Uterus (tissue), 3 donors: ENCODE measurements at regions not wholly inside any gene's neighbourhood (a gene's known extent, or its start where the extent isn't known, plus 50 kb on each side); places are given as distances from the start of the nearest gene placed in this dataset.
A peak's percentile ranks its signal among the peaks of the same experiment; 100 is the strongest.

Experiments
- DNase-seq, 2 donors: peaks; one replicate each; pipeline ENCODE4 v3.0.0-alpha.2; 2019 to 2020
- H3K27ac ChIP-seq, 2 donors: fragments of 200-600 bp; sonication (generic); 1 replicate in 1 of 2; 2 replicates in 1 of 2; pipeline ENCODE4 v1.5.1; 2016 to 2018
- H3K27me3 ChIP-seq, 2 donors: fragments of 200-600 bp; sonication (generic); one replicate each; pipeline ENCODE4 v1.5.1; 2018 to 2019; ENCODE audit warnings: control low read depth in 1 of 2
- H3K36me3 ChIP-seq, 2 donors: fragments of 200-600 bp; sonication (generic); one replicate each; pipeline ENCODE4 v1.5.1; 2019; ENCODE audit warnings: control low read depth in 1 of 2
- H3K4me1 ChIP-seq, 2 donors: fragments of 200-600 bp; sonication (generic); one replicate each; pipeline ENCODE4 v1.5.1; 2018 to 2019; ENCODE audit warnings: control low read depth in 1 of 2
- H3K4me3 ChIP-seq, 2 donors: fragments of 200-600 bp; sonication (generic); 1 replicate in 1 of 2; 2 replicates in 1 of 2; pipeline ENCODE4 v1.5.1; 2018 to 2019; ENCODE audit warnings: mild to moderate bottlenecking in 1 of 2
- H3K9me3 ChIP-seq, 2 donors: fragments of 200-600 bp; sonication (generic); one replicate each; pipeline ENCODE4 v1.5.1; 2019; ENCODE audit warnings: control low read depth in 1 of 2
- POLR2A ChIP-seq, 2 donors: fragments of 450-650 bp; IDR thresholded peaks; one replicate each; pipeline ENCODE4 v1.6.1; 2016; ENCODE audit warnings: antibody characterized with exemption in 2 of 2, mild to moderate bottlenecking in 1 of 2, moderate library complexity in 1 of 2
- intact Hi-C: fragments of 100-400 bp; cut with DNase I; formaldehyde crosslinking; loops from one replicate; pipeline ENCODE4 v1.15.1; 2023; ENCODE audit warnings: low total_unique reads
- TF ChIP-seq, protein P1 (sequence below), 4 experiments: fragments of 200-600 bp in 2 of 4; fragments of 450-650 bp in 2 of 4; sonication (generic) in 2 of 4; IDR thresholded peaks; one replicate each; pipeline ENCODE4 v1.5.1; 2016 to 2019; ENCODE audit warnings: antibody characterized with exemption in 4 of 4, mild to moderate bottlenecking in 2 of 4, moderate library complexity in 1 of 4
- donor health status: DM: yes; HTN: yes; CAD: no.

GRCh38 chr6:11367638-11368199 is 135.3 kb upstream of the NEDD9 start:
- TF ChIP-seq POLR2A (IDR thresholded peaks at IDR 0.05) = no peak
- TF ChIP-seq, protein P1, sequence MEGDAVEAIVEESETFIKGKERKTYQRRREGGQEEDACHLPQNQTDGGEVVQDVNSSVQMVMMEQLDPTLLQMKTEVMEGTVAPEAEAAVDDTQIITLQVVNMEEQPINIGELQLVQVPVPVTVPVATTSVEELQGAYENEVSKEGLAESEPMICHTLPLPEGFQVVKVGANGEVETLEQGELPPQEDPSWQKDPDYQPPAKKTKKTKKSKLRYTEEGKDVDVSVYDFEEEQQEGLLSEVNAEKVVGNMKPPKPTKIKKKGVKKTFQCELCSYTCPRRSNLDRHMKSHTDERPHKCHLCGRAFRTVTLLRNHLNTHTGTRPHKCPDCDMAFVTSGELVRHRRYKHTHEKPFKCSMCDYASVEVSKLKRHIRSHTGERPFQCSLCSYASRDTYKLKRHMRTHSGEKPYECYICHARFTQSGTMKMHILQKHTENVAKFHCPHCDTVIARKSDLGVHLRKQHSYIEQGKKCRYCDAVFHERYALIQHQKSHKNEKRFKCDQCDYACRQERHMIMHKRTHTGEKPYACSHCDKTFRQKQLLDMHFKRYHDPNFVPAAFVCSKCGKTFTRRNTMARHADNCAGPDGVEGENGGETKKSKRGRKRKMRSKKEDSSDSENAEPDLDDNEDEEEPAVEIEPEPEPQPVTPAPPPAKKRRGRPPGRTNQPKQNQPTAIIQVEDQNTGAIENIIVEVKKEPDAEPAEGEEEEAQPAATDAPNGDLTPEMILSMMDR (IDR thresholded peaks at IDR 0.05) = no peak
- no peaks in the 10 kb centered on the region for H3K9me3 ChIP-seq
- H3K27me3 ChIP-seq = no peaks in the 10 kb centered on the region
- DNase-seq = no peak
- intact Hi-C loops = no loop called here
- H3K36me3 ChIP-seq = no peaks in the 10 kb centered on the region
- peak overlapping the region; percentile 90 to 95 for H3K27ac ChIP-seq
- no peak overlapping the region for H3K4me3 ChIP-seq
- peaks cover 0 to 8% of the 10 kb centered on the region in 2 donors for H3K4me1 ChIP-seq

GRCh38 chr6:11366934-11367637 is 134.6 kb upstream of the NEDD9 start:
- intact Hi-C loops = no loop called here
- Histone ChIP-seq H3K27ac (peak overlapping the region; percentile 90 to 95), H3K4me1 (peaks cover 0 to 8% of the 10 kb centered on the region in 2 donors)

DNA sequence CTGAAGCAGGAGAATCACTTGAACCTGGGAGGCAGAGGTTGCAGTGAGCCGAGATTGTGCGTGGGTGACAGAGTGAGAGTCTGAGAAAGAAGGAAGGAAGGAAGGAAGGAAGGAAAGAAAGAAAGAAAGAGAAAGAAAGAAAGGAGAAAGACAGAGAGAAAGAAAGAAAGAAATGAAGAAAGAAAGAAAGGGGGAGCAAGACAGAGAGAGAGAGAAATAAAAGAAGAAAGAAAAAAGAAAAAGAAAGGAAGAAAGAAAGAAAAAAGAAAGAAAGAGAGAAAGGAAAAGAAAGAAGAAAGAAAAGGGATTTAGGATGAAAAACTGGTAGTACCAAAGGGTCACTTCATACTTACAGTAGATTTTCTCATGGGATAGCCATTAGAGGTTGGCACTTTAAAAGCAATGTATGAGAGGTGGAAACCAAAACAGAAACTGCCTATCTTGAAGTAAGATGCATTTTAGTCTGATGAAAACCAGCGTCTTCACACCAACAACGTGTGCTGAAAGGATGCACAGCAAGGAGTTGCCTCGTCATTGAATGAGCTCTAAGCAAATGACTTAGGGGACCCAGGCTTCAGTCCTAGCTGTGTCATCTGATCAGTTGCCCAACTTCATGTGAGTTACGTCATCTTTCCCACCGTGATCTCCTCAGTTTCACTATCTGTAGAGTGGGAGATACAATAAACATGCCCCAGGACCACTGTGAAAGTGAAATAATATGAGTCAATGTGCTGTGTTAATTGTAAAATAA is 133.9 kb upstream of the NEDD9 start:
- H3K27me3 ChIP-seq = no peaks in the 10 kb centered on the region
- H3K9me3 ChIP-seq = no peaks in the 10 kb centered on the region
- no peak for DNase-seq
- TF ChIP-seq, protein P1 (IDR thresholded peaks at IDR 0.05) = no peak
- TF ChIP-seq POLR2A (IDR thresholded peaks at IDR 0.05) = no peak
- no peaks in the 10 kb centered on the region for H3K36me3 ChIP-seq
- intact Hi-C loops = no loop called here
- peaks cover 0 to 8% of the 10 kb centered on the region in 2 donors for H3K4me1 ChIP-seq
- H3K4me3 ChIP-seq = no peak overlapping the region
- peak overlapping the region; percentile 90 to 95 for H3K27ac ChIP-seq

More at GRCh38 chr6:11366934-11367637, 134.6 kb upstream of the NEDD9 start:
- Histone ChIP-seq H3K9me3 (no peaks in the 10 kb centered on the region), H3K36me3 (no peaks in the 10 kb centered on the region), H3K27me3 (no peaks in the 10 kb centered on the region), H3K4me3 (no peak overlapping the region)
- TF ChIP-seq POLR2A (IDR thresholded peaks at IDR 0.05) = no peak
- TF ChIP-seq, protein P1 (IDR thresholded peaks at IDR 0.05) = no peak
- no peak for DNase-seq

DNA sequence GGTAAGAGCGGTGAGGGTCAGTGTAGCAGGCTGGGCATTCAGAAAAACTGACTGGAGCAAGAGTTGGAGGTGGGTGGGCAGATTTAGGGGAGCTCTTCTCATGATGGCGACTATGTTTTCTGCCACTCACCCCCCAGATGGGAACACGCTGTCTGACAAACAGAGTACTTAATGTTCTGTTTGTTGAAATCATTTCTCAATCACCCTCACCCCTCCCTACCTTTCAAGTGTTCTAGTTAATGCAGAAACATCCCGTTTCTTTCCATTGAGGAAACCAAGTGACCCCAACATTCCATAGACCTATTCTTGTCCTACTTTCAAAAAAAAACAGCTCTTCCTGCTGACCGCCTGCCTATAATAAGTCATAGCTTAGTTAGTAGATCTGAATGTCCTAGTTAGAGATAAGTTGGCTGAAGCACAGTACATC is 132.5 kb upstream of the NEDD9 start:
- Histone ChIP-seq H3K36me3 (no peaks in the 10 kb centered on the region), H3K27me3 (no peaks in the 10 kb centered on the region), H3K4me1 (peaks cover 0 to 8% of the 10 kb centered on the region in 2 donors), H3K9me3 (no peaks in the 10 kb centered on the region), H3K27ac (peak overlapping the region; percentile 90 to 95), H3K4me3 (no peak overlapping the region)
- intact Hi-C loops = no loop called here
- DNase-seq = peak; percentile 51 to 78
- no peak for TF ChIP-seq POLR2A (IDR thresholded peaks at IDR 0.05)
- TF ChIP-seq, protein P1 (IDR thresholded peaks at IDR 0.05) = no peak
